OCI-LY7 (cell line): ENCODE measurements at regions not wholly inside any gene's neighbourhood (a gene's known extent, or its start where the extent isn't known, plus 50 kb on each side); places are given as distances from the start of the nearest gene placed in this dataset.

Experiments used
- BruUV-seq: library from RNA; stranded (reverse); fragments of 400-500 nt; replicated peaks from 2 replicates; lab custom pipeline; 2021; lab: Mats Ljungman, UMichigan
- CTCF ChIA-PET: fragments of 300-600 bp; sonication (Branson Sonifier 250); formaldehyde crosslinking; loops from one replicate; lab custom pipeline; 2022; ENCODE audit warnings: antibody characterized with exemption; ENCODE audit not compliant: unreplicated experiment; lab: Charles Lee
- POLR2A ChIA-PET: fragments of 300-600 bp; sonication (Branson Sonifier 250); formaldehyde crosslinking; loops from one replicate; lab custom pipeline; 2022; ENCODE audit warnings: antibody characterized with exemption; lab: Charles Lee
- DNase-seq: peaks from one replicate; pipeline ENCODE4 v3.0.0-alpha.2; 2015; ENCODE audit warnings: low spot score
- H2AFZ ChIP-seq: fragments of 200-600 bp; sonication (generic), shearing (Covaris generic); 2 replicates; pipeline ENCODE4 v1.6.1; 2014; ENCODE audit warnings: mild to moderate bottlenecking, antibody characterized with exemption, low read length, moderate library complexity
- H3K27ac ChIP-seq: fragments of 200-600 bp; sonication (generic); 2 replicates; pipeline ENCODE4 v1.5.1; 2014; ENCODE audit warnings: mixed run types, low read depth, mild to moderate bottlenecking, moderate library complexity, low read length, inconsistent platforms; ENCODE audit not compliant: poor library complexity, severe bottlenecking
- H3K36me3 ChIP-seq: fragments of 200-600 bp; sonication (generic); 2 replicates; pipeline ENCODE4 v1.6.1; 2014; ENCODE audit warnings: mild to moderate bottlenecking, antibody characterized with exemption, low read length, moderate library complexity, mixed read lengths; ENCODE audit not compliant: insufficient read depth
- H3K4me1 ChIP-seq: fragments of 200-600 bp; sonication (generic); 2 replicates; pipeline ENCODE4 v1.5.1; 2014; ENCODE audit warnings: mild to moderate bottlenecking, low read length; ENCODE audit not compliant: insufficient read depth, poor library complexity, severe bottlenecking
- H3K4me2 ChIP-seq: fragments of 200-600 bp; sonication (generic); 2 replicates; pipeline ENCODE4 v1.6.1; 2014; ENCODE audit warnings: mild to moderate bottlenecking, low read length
- H3K4me3 ChIP-seq: fragments of 200-600 bp; sonication (generic); 2 replicates; pipeline ENCODE4 v1.5.1; 2014; ENCODE audit warnings: mild to moderate bottlenecking, low read depth, low read length; ENCODE audit not compliant: poor library complexity, severe bottlenecking
- H3K79me2 ChIP-seq: fragments of 200-600 bp; sonication (generic); 2 replicates; pipeline ENCODE4 v1.6.1; 2016; ENCODE audit warnings: low read depth, mild to moderate bottlenecking, low read length, moderate library complexity, mixed read lengths; ENCODE audit not compliant: insufficient read depth
- H3K9me2 ChIP-seq: fragments of 200-600 bp; sonication (generic); 2 replicates; pipeline ENCODE4 v1.6.1; 2016; ENCODE audit warnings: mild to moderate bottlenecking, low read length, mixed read lengths; ENCODE audit not compliant: insufficient read depth
- H3K9me3 ChIP-seq: fragments of 200-600 bp; sonication (generic); 2 replicates; pipeline ENCODE4 v1.6.1; 2014; ENCODE audit warnings: mild to moderate bottlenecking, mixed run types, low read length, mixed read lengths
- H4K20me1 ChIP-seq: fragments of 200-600 bp; sonication (generic); 2 replicates; pipeline ENCODE4 v1.6.1; 2014; ENCODE audit warnings: mild to moderate bottlenecking, antibody characterized with exemption, low read length, moderate library complexity, mixed read lengths; ENCODE audit not compliant: insufficient read depth
- CTCF ChIP-seq: fragments of 200-600 bp; sonication (generic); conservative IDR thresholded peaks from 2 replicates; pipeline ENCODE4 v1.5.1; 2014; ENCODE audit warnings: mild to moderate bottlenecking, antibody characterized with exemption, low read length, moderate library complexity, mixed read lengths
- EZH2phosphoT487 ChIP-seq: fragments of 200-600 bp; sonication (generic); IDR thresholded peaks from 2 replicates; pipeline ENCODE4 v1.6.1; 2018; ENCODE audit warnings: low read depth, borderline replicate concordance, mild to moderate bottlenecking, mixed run types, antibody characterized with exemption, low read length, moderate library complexity, mixed read lengths
- intact Hi-C: fragments of 100-400 bp; cut with micrococcal nuclease; formaldehyde crosslinking; loops from one replicate; pipeline ENCODE4 v1.10.0; 2022; ENCODE audit not compliant: unreplicated experiment

GRCh38 chr5:68074048-68074632 lies 141.4 kb upstream of the PIK3R1 start:
- no TSS peak for BruUV-seq
- Histone ChIP-seq H3K9me2 (no peaks in the 10 kb centered on the region), H3K27ac (no peak overlapping the region), H3K4me2 (no peak overlapping the region), H3K4me3 (no peak overlapping the region), H2AFZ (no peak overlapping the region), H4K20me1 (no peaks in the 10 kb centered on the region), H3K9me3 (no peaks in the 10 kb centered on the region), H3K4me1 (no peaks in the 10 kb centered on the region), H3K79me2 (no peaks in the 10 kb centered on the region), H3K36me3 (no peaks in the 10 kb centered on the region)
- ChIA-PET POLR2A (no interaction called here), CTCF (no interaction called here)
- no peak for DNase-seq
- TF ChIP-seq EZH2phosphoT487 (no peak), CTCF (no peak)
- intact Hi-C loops = no loop called here

GRCh38 chr5:68071736-68072135 lies 143.8 kb upstream of the PIK3R1 start:
- H2AFZ ChIP-seq = no peak overlapping the region
- no TSS peak for BruUV-seq
- no peak overlapping the region for H3K27ac ChIP-seq
- no peaks in the 10 kb centered on the region for H4K20me1 ChIP-seq
- intact Hi-C loops = no loop called here
- no peaks in the 10 kb centered on the region for H3K4me1 ChIP-seq
- H3K9me3 ChIP-seq = no peaks in the 10 kb centered on the region
- H3K36me3 ChIP-seq = no peaks in the 10 kb centered on the region
- H3K79me2 ChIP-seq = no peaks in the 10 kb centered on the region
- POLR2A ChIA-PET = interaction anchor here (0.6 to 0.7 kb wide), 4 partner anchors 159 to 1609 kb away, joined by 3 to 7 read pairs (median 4); no protein-coding TSS in a partner anchor
- CTCF ChIA-PET = no interaction called here
- no peaks in the 10 kb centered on the region for H3K9me2 ChIP-seq
- H3K4me2 ChIP-seq = no peak overlapping the region
- H3K4me3 ChIP-seq = no peak overlapping the region
- no peak for TF ChIP-seq EZH2phosphoT487
- no peak for TF ChIP-seq CTCF
- no peak for DNase-seq

GRCh38 chr5:68071282-68071632 lies 144.3 kb upstream of the PIK3R1 start:
- intact Hi-C loops = no loop called here

More at GRCh38 chr5:68071282-68071632, 144.3 kb upstream of the PIK3R1 start:
- Histone ChIP-seq H3K27ac (no peak overlapping the region), H3K4me3 (no peak overlapping the region), H2AFZ (no peak overlapping the region), H3K36me3 (no peaks in the 10 kb centered on the region), H4K20me1 (no peaks in the 10 kb centered on the region), H3K4me2 (no peak overlapping the region), H3K79me2 (no peaks in the 10 kb centered on the region), H3K4me1 (no peaks in the 10 kb centered on the region), H3K9me2 (no peaks in the 10 kb centered on the region), H3K9me3 (no peaks in the 10 kb centered on the region)
- no TSS peak for BruUV-seq
- POLR2A ChIA-PET = interaction anchor here (0.6 to 0.7 kb wide), 2 partner anchors 951 to 1609 kb away, joined by 3 to 4 read pairs; no protein-coding TSS in a partner anchor
- TF ChIP-seq CTCF = no peak
- TF ChIP-seq EZH2phosphoT487 = no peak
- no peak for DNase-seq
- CTCF ChIA-PET = no interaction called here
